ENCODE measurements at regions not wholly inside any gene's neighbourhood (a gene's known extent, or its start where the extent isn't known, plus 50 kb on each side); places are given as distances from the start of the nearest gene placed in this dataset.

DNA sequence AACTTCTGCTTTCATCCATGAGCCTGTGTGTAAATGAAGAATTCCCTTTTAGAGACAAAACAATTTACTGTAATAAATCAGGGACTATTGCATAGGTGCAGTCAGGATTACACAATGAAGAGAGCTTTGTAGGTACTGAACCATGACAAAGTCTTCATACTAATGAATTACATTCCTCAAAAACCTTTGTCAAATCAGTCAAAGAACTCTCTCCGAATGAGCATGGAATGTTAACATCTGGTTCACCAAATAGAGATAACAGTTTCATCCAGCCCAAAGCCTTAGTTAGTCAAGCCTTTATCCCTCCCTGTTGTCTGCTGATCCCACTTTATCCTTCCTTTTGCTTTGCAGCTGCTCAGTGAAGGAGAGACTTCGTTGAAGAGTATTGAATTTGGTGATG, 62.9 kb upstream of the DMRTA1 start:
- H3K4me1 Mint-ChIP-seq (ENCODE audit: low read depth, unreplicated experiment) = peaks cover 7% of the 10 kb centered on the region
- H3K27ac Mint-ChIP-seq (ENCODE audit: unreplicated experiment) = no peak overlapping the region
- H3K27me3 Mint-ChIP-seq (ENCODE audit: unreplicated experiment) = no peaks in the 10 kb centered on the region
- peaks cover 1% of the 10 kb centered on the region for H3K9me3 Mint-ChIP-seq (ENCODE audit: unreplicated experiment)
- H3K36me3 Mint-ChIP-seq (ENCODE audit: unreplicated experiment) = no peaks in the 10 kb centered on the region
- DNase-seq = no peak
- no peak overlapping the region for H3K4me3 Mint-ChIP-seq (ENCODE audit: unreplicated experiment)
- TF ChIP-seq, protein P1, sequence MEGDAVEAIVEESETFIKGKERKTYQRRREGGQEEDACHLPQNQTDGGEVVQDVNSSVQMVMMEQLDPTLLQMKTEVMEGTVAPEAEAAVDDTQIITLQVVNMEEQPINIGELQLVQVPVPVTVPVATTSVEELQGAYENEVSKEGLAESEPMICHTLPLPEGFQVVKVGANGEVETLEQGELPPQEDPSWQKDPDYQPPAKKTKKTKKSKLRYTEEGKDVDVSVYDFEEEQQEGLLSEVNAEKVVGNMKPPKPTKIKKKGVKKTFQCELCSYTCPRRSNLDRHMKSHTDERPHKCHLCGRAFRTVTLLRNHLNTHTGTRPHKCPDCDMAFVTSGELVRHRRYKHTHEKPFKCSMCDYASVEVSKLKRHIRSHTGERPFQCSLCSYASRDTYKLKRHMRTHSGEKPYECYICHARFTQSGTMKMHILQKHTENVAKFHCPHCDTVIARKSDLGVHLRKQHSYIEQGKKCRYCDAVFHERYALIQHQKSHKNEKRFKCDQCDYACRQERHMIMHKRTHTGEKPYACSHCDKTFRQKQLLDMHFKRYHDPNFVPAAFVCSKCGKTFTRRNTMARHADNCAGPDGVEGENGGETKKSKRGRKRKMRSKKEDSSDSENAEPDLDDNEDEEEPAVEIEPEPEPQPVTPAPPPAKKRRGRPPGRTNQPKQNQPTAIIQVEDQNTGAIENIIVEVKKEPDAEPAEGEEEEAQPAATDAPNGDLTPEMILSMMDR (IDR thresholded peaks at IDR 0.05; ENCODE audit: partially characterized antibody, unreplicated experiment) = no peak

DNA sequence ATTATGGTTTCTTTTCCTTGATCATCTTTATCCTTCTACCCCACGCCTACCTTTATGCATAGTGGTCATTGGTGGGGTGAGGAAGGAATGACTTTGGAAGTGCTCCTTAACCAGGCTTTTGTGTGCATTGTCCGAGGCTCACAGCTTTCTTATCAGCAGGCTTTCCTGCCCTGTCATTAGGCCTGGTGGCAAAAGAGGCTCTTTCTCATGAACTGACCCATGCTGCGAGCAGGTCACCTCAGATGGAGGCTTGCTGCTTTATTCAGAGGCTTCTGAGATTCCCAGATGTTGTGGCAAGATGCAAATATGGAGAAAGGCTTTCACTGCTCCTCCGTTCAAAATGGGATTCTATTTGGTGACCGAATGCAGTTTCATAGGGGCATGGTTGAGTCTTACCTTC, 57.4 kb upstream of the DMRTA1 start:
- H3K27ac Mint-ChIP-seq (ENCODE audit: unreplicated experiment) = no peak overlapping the region
- DNase-seq = no peak
- H3K4me3 Mint-ChIP-seq (ENCODE audit: unreplicated experiment) = no peak overlapping the region
- no peaks in the 10 kb centered on the region for H3K4me1 Mint-ChIP-seq (ENCODE audit: low read depth, unreplicated experiment)
- H3K36me3 Mint-ChIP-seq (ENCODE audit: unreplicated experiment) = no peaks in the 10 kb centered on the region
- H3K27me3 Mint-ChIP-seq (ENCODE audit: unreplicated experiment) = no peaks in the 10 kb centered on the region
- peaks cover 1% of the 10 kb centered on the region for H3K9me3 Mint-ChIP-seq (ENCODE audit: unreplicated experiment)
- TF ChIP-seq, protein P1 (IDR thresholded peaks at IDR 0.05; ENCODE audit: partially characterized antibody, unreplicated experiment) = no peak

DNA sequence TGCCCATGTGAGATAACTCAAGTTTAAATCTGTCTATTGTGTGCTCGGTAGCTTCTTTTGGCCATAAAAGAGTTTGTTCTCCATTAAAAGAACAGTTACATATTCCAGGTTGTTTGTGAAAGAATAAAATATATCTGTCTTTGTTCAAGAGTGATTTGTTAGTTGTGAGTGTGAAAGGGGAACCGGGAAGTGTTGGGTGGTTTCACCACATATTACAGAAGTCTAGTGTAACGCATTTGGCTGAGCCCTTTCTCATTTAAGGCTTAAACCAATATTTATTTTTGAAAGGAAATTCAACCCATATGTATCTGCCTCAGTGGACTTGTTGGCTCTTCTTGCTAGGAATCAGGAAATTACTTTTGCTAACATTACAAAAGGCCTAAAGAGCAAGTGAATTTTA, 54.1 kb upstream of the DMRTA1 start:
- peaks cover 10% of the 10 kb centered on the region for H3K36me3 Mint-ChIP-seq (ENCODE audit: unreplicated experiment)
- H3K4me3 Mint-ChIP-seq (ENCODE audit: unreplicated experiment) = no peak overlapping the region
- DNase-seq = no peak
- no peaks in the 10 kb centered on the region for H3K27me3 Mint-ChIP-seq (ENCODE audit: unreplicated experiment)
- peaks cover 1% of the 10 kb centered on the region for H3K9me3 Mint-ChIP-seq (ENCODE audit: unreplicated experiment)
- TF ChIP-seq, protein P1 (IDR thresholded peaks at IDR 0.05; ENCODE audit: partially characterized antibody, unreplicated experiment) = no peak
- H3K27ac Mint-ChIP-seq (ENCODE audit: unreplicated experiment) = no peak overlapping the region
- H3K4me1 Mint-ChIP-seq (ENCODE audit: low read depth, unreplicated experiment) = no peaks in the 10 kb centered on the region

DNA sequence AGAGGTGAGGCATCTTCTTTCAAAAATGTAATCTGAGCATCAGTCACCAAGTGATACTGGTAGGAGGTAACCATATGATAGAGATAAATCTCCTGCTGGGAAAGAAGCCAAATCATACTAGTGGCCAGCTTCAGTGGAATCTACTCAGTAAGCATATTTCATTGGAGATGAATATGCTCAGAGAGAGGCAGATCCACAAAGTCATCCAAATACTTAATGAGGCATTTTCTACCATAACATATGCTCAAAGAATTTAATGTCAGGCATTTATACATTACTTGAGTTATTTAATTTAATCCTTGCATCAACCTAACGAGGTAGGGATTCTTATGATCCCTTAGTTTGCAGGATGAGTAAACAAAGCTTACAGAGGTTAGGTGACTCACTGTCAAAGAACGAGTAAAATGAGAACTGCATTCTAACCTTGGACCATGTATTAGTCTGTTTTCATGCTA, 50.9 kb upstream of the DMRTA1 start:
- DNase-seq = no peak
- H3K27me3 Mint-ChIP-seq (ENCODE audit: unreplicated experiment) = no peaks in the 10 kb centered on the region
- TF ChIP-seq, protein P1 (IDR thresholded peaks at IDR 0.05; ENCODE audit: partially characterized antibody, unreplicated experiment) = no peak

More for the DNA sequence above, 50.9 kb upstream of the DMRTA1 start:
- Mint-ChIP-seq H3K4me1 (ENCODE audit: low read depth, unreplicated experiment) (no peaks in the 10 kb centered on the region), H3K9me3 (ENCODE audit: unreplicated experiment) (peaks cover 1% of the 10 kb centered on the region), H3K27ac (ENCODE audit: unreplicated experiment) (no peak overlapping the region), H3K36me3 (ENCODE audit: unreplicated experiment) (peaks cover 10% of the 10 kb centered on the region), H3K4me3 (ENCODE audit: unreplicated experiment) (no peak overlapping the region)
